Trophoblast cell (in vitro differentiated cells and primary cell): ENCODE measurements at regions not wholly inside any gene's neighbourhood (a gene's known extent, or its start where the extent isn't known, plus 50 kb on each side); places are given as distances from the start of the nearest gene placed in this dataset.

Source experiments
- DNase-seq, 2 donors: peaks; one replicate each; pipeline ENCODE4 v3.0.0-alpha.2; 2016
- H2AFZ ChIP-seq: 2 replicates; pipeline ENCODE4 v1.6.1; 2013; ENCODE audit warnings: low read length, moderate library complexity, mild to moderate bottlenecking; ENCODE audit not compliant: insufficient read depth, poor library complexity
- H2AK5ac ChIP-seq: 2 replicates; pipeline ENCODE4 v1.6.1; 2013; ENCODE audit warnings: mild to moderate bottlenecking, low read length
- H2BK120ac ChIP-seq: 2 replicates; pipeline ENCODE4 v1.6.1; 2013; ENCODE audit warnings: low read length, mild to moderate bottlenecking, moderate library complexity; ENCODE audit not compliant: insufficient read depth, poor library complexity
- H2BK12ac ChIP-seq: 2 replicates; pipeline ENCODE4 v1.6.1; 2013; ENCODE audit warnings: mild to moderate bottlenecking, low read length, moderate library complexity
- H2BK5ac ChIP-seq: 2 replicates; pipeline ENCODE4 v1.6.1; 2013; ENCODE audit warnings: low read length, low read depth, moderate library complexity, mild to moderate bottlenecking; ENCODE audit not compliant: poor library complexity
- H3K14ac ChIP-seq: 2 replicates; pipeline ENCODE4 v1.6.1; 2013; ENCODE audit warnings: mild to moderate bottlenecking, low read length
- H3K18ac ChIP-seq: 2 replicates; pipeline ENCODE4 v1.6.1; 2013; ENCODE audit warnings: mild to moderate bottlenecking, low read length
- H3K23ac ChIP-seq: 2 replicates; pipeline ENCODE4 v1.6.1; 2013; ENCODE audit warnings: low read length
- H3K27ac ChIP-seq: 2 replicates; pipeline ENCODE4 v1.5.1; 2013; ENCODE audit warnings: low read depth, mild to moderate bottlenecking, inconsistent platforms, low read length, moderate library complexity
- H3K27me3 ChIP-seq: 2 replicates; pipeline ENCODE4 v1.6.1; 2013; ENCODE audit warnings: inconsistent platforms, mild to moderate bottlenecking, low read length, moderate library complexity; ENCODE audit not compliant: insufficient read depth
- H3K36me3 ChIP-seq, 2 experiments: 1 replicate in 1 of 2; 2 replicates in 1 of 2; pipeline ENCODE4 v1.6.1; 2013; ENCODE audit warnings: low read length in 2 of 2, mild to moderate bottlenecking in 2 of 2, moderate library complexity in 1 of 2; ENCODE audit not compliant: insufficient read depth in 2 of 2, control insufficient read depth in 1 of 2
- H3K4ac ChIP-seq: 2 replicates; pipeline ENCODE4 v1.6.1; 2013; ENCODE audit warnings: low read depth, mild to moderate bottlenecking, low read length, moderate library complexity
- H3K4me1 ChIP-seq, 2 experiments: 1 replicate in 1 of 2; 2 replicates in 1 of 2; pipeline ENCODE4 v1.6.1; 2013; ENCODE audit warnings: low read length in 2 of 2, mild to moderate bottlenecking in 2 of 2, moderate library complexity in 1 of 2; ENCODE audit not compliant: insufficient read depth in 2 of 2, control insufficient read depth in 1 of 2
- H3K4me2 ChIP-seq: 2 replicates; pipeline ENCODE4 v1.6.1; 2013; ENCODE audit warnings: inconsistent platforms, mild to moderate bottlenecking, low read length, moderate library complexity
- H3K4me3 ChIP-seq: 2 replicates; pipeline ENCODE4 v1.5.1; 2013; ENCODE audit warnings: mild to moderate bottlenecking, low read depth, low read length, inconsistent platforms
- H3K79me1 ChIP-seq: one replicate; pipeline ENCODE4 v1.6.1; 2013; ENCODE audit warnings: low read length
- H3K79me2 ChIP-seq: 2 replicates; pipeline ENCODE4 v1.6.1; 2013; ENCODE audit warnings: low read length, mild to moderate bottlenecking; ENCODE audit not compliant: control insufficient read depth, insufficient read depth, poor library complexity
- H3K9ac ChIP-seq: 2 replicates; pipeline ENCODE4 v1.6.1; 2013; ENCODE audit warnings: mild to moderate bottlenecking, low read length
- H3K9me3 ChIP-seq: 2 replicates; pipeline ENCODE4 v1.6.1; 2013; ENCODE audit warnings: low read depth, mild to moderate bottlenecking, control low read depth, inconsistent platforms, low read length; ENCODE audit not compliant: insufficient read depth
- H4K12ac ChIP-seq: 2 replicates; pipeline ENCODE4 v1.6.1; 2013; ENCODE audit warnings: low read depth, mild to moderate bottlenecking, low read length, moderate library complexity
- H4K8ac ChIP-seq: 2 replicates; pipeline ENCODE4 v1.6.1; 2013; ENCODE audit warnings: low read depth, mild to moderate bottlenecking, low read length, moderate library complexity
- H4K91ac ChIP-seq: one replicate; pipeline ENCODE4 v1.6.1; 2013; ENCODE audit warnings: low read depth, mild to moderate bottlenecking, low read length, moderate library complexity
- WGBS: extraction: QIAGEN DNeasy Blood & Tissue Kit; methylation state at CpG from one replicate; pipeline ENCODE4 v1.1.7; 2013; ENCODE audit warnings: missing lambda C conversion rate; ENCODE audit not compliant: insufficient read length, insufficient coverage; ENCODE audit errors: extremely low coverage; 5-methylcytosine and 5-hydroxymethylcytosine counted together

DNA sequence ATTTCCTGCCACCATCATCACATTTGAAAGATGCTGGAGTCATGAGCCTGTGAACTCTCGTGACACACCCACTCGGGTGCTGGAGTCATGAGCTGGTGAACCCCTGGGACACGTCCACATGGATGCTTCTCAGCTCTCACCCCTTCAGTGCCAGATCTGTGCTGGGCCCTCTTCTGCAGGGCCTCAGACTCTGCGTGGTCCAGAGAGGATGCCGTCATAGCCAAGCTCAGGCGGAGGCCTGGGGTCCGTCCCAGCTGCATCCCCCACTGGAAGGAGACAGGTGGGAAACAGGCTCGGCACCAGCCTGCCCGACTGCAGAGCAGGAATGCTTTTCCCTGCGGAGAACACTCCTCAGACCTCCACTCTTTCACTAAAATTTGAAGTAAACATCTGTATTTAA, 156.5 kb upstream of the PPP2R2D start:
- H3K23ac ChIP-seq: no peak overlapping the region
- H3K4me2 ChIP-seq: no peak overlapping the region
- H4K12ac ChIP-seq: no peak overlapping the region
- H2BK120ac ChIP-seq: no peak overlapping the region
- no peak for DNase-seq
- H2BK12ac ChIP-seq: no peak overlapping the region
- H3K27me3 ChIP-seq: no peaks in the 10 kb centered on the region
- H3K36me3 ChIP-seq: no peaks in the 10 kb centered on the region
- no peak overlapping the region for H4K8ac ChIP-seq
- H3K14ac ChIP-seq: no peak overlapping the region
- no peak overlapping the region for H4K91ac ChIP-seq
- peaks cover 13% of the 10 kb centered on the region for H3K9me3 ChIP-seq
- H3K4me3 ChIP-seq: no peak overlapping the region
- no peak overlapping the region for H2AFZ ChIP-seq
- no peak overlapping the region for H2BK5ac ChIP-seq
- H3K79me1 ChIP-seq: peaks cover 5% of the 10 kb centered on the region
- WGBS: no CpG with 5 or more reads among the region's 10 CpGs
- H3K18ac ChIP-seq: no peak overlapping the region
- no peak overlapping the region for H3K4ac ChIP-seq
- H3K9ac ChIP-seq: no peak overlapping the region
- peaks cover 8 to 16% of the 10 kb centered on the region in 2 experiments for H3K4me1 ChIP-seq
- no peak overlapping the region for H2AK5ac ChIP-seq
- no peaks in the 10 kb centered on the region for H3K79me2 ChIP-seq
- H3K27ac ChIP-seq: no peak overlapping the region

DNA sequence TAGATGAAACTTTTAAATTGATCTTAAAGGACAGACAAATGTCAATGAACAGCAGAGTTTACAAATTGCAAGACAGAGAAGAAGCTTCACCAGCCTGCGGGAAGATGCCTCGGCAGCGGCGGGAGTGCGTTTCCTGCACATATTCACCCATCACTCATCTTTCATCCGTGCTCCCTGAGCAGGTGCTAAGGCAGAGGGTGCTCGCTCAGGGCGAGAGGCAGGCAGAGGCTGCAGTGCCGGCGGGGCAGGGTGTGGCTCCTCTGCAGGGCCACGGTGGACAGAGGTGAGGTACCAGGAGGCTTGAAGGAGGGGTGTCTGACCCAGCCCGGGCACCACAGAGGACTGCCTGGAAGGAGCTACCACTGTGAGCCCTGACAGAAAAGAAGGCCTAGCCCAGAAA, 155.2 kb upstream of the PPP2R2D start:
- Histone ChIP-seq H4K91ac (no peak overlapping the region), H2BK12ac (no peak overlapping the region), H2BK120ac (no peak overlapping the region), H4K8ac (no peak overlapping the region), H3K4me1 (peaks cover 13 to 26% of the 10 kb centered on the region in 2 experiments), H3K27me3 (no peaks in the 10 kb centered on the region), H3K9ac (no peak overlapping the region), H2BK5ac (no peak overlapping the region), H4K12ac (no peak overlapping the region), H3K79me1 (peaks cover 9% of the 10 kb centered on the region), H3K4ac (no peak overlapping the region), H3K14ac (no peak overlapping the region), H3K4me2 (no peak overlapping the region), H2AK5ac (no peak overlapping the region), H3K23ac (no peak overlapping the region), H3K79me2 (no peaks in the 10 kb centered on the region), H3K18ac (no peak overlapping the region), H3K4me3 (no peak overlapping the region), H3K9me3 (peaks cover 13% of the 10 kb centered on the region), H3K36me3 (no peaks in the 10 kb centered on the region), H3K27ac (no peak overlapping the region), H2AFZ (no peak overlapping the region)
- DNase-seq: no peak
- no CpG with 5 or more reads among the region's 12 CpGs for WGBS

DNA sequence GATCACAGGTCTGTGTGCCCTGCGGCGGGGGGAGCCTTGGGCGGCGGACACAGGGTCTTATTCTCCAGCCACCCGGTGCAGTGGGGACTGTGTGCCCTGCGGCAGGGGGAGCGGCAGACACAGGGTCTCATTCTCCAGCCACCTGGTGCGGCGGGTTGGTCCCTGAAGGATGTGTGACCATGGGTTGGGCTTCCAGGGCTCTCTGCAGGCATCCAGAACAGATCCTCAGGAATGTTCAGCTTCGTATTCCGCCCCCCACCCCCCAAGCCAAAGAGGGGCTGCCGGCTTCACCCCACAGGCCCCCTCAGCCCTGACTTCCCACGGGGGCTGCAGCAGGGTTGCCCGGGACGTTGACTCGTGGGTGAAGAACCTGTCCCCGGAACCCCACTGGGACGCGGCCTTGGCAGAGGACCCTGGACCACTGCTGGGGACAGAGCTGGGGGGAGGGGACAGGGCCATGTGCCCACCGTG, 154.5 kb upstream of the PPP2R2D start:
- Histone ChIP-seq H2BK120ac (no peak overlapping the region), H3K4ac (no peak overlapping the region), H3K18ac (no peak overlapping the region), H3K4me2 (no peak overlapping the region), H4K8ac (no peak overlapping the region), H3K4me1 (peaks cover 17 to 31% of the 10 kb centered on the region in 2 experiments), H3K79me1 (peaks cover 10% of the 10 kb centered on the region), H3K14ac (no peak overlapping the region), H2BK5ac (no peak overlapping the region), H3K9ac (no peak overlapping the region), H4K12ac (no peak overlapping the region), H3K27ac (no peak overlapping the region), H3K36me3 (no peaks in the 10 kb centered on the region), H3K27me3 (no peaks in the 10 kb centered on the region), H2AFZ (no peak overlapping the region), H3K23ac (no peak overlapping the region), H3K9me3 (peaks cover 13% of the 10 kb centered on the region), H2BK12ac (no peak overlapping the region), H3K79me2 (no peaks in the 10 kb centered on the region), H4K91ac (no peak overlapping the region), H2AK5ac (no peak overlapping the region), H3K4me3 (no peak overlapping the region)
- no peak for DNase-seq
- WGBS: no CpG with 5 or more reads among the region's 20 CpGs

DNA sequence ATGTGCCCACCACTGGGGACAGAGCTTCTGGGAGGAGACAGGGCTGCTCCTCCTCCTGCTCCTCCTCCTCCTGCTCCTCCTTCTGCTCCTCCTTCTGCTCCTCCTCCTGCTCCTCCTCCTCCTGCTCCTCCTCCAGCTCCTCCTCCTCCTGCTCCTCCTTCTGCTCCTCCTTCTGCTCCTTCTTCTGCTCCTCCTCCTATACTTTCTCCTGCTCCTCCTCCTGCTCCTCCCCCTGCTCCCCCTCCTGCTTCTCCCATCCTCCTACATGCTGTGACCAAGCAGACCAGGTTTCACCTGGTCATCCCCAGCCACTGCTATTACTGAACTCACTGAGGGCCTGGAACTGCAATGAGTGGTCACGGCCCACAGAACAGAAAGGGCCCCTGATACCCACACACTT, 154.0 kb upstream of the PPP2R2D start:
- peaks cover 10% of the 10 kb centered on the region for H3K79me1 ChIP-seq
- H3K4me2 ChIP-seq: no peak overlapping the region
- WGBS: no CpG with 5 or more reads among the region's 1 CpG
- peaks cover 18 to 36% of the 10 kb centered on the region in 2 experiments for H3K4me1 ChIP-seq
- no peak overlapping the region for H3K14ac ChIP-seq
- no peak overlapping the region for H4K8ac ChIP-seq
- no peak overlapping the region for H3K4me3 ChIP-seq
- no peaks in the 10 kb centered on the region for H3K27me3 ChIP-seq
- no peak overlapping the region for H3K4ac ChIP-seq
- peaks cover 13% of the 10 kb centered on the region for H3K9me3 ChIP-seq
- H3K23ac ChIP-seq: no peak overlapping the region
- no peak overlapping the region for H2AFZ ChIP-seq
- no peak overlapping the region for H4K91ac ChIP-seq
- H3K36me3 ChIP-seq: no peaks in the 10 kb centered on the region
- no peak overlapping the region for H2BK5ac ChIP-seq
- DNase-seq: no peak
- no peaks in the 10 kb centered on the region for H3K79me2 ChIP-seq
- no peak overlapping the region for H3K9ac ChIP-seq
- H3K18ac ChIP-seq: no peak overlapping the region
- H2AK5ac ChIP-seq: no peak overlapping the region
- H4K12ac ChIP-seq: no peak overlapping the region
- H3K27ac ChIP-seq: no peak overlapping the region
- H2BK12ac ChIP-seq: no peak overlapping the region
- no peak overlapping the region for H2BK120ac ChIP-seq
